GM18870 (cell line): ENCODE measurements at regions not wholly inside any gene's neighbourhood (a gene's known extent, or its start where the extent isn't known, plus 50 kb on each side); places are given as distances from the start of the nearest gene placed in this dataset.

Experiments used
- ATAC-seq: cut with Tn5 transposase; IDR thresholded peaks from one replicate; pipeline ENCODE4 v1.9.1; 2021; ENCODE audit warnings: moderate library complexity; ENCODE audit not compliant: unreplicated experiment

DNA sequence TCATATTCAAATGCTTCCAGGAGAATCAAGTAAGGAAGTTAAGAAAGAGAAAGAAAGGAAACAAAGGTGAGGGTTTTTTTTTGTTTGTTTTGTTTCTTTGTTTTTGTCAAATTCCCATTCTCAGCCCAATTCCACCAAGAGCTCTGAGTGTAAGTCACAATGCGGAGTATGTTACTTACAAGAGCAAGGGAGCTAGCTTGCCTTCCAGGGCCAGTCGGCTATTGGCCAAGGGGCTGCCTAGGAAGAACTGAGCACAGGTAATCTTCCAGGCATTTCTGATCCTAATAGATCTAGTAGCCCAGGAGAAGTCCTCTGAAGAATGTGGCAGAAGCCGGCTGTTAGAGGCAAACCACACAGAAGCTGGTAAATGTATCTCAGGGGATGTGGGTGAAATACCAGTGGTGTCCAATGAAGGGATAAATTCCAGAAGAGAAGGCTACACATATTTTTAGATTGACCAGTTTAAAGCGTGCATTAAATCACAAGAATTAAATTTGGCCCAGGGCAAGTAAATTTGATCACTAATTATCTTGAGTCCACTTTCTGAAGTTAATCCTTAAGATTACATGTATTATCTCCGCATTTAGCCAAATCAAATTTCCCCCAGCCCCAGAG lies 239.6 kb upstream of the ADAMTS5 start:
- no peak for ATAC-seq

- no peak for ATAC-seq
Observed at GRCh38 chr21:27202301-27202700, 235.4 kb upstream of the ADAMTS5 start.

DNA sequence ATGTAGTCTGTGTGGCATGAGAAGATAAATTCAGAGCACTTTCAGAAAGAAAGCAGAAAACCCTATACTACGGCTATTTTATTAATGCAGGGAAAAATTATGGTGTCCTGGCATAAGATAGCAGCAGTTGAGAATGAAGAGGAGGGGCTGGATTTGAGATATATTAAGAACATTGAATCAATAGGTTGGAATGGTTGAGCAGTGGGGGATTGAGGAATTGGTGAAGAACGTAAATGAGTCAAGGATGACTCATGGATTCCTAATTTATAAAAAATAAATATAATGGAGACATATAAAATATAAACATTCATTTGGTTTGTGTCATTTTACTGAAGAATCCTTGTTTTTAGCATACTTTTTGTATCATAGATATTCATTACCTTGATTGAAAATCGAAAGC lies 234.3 kb upstream of the ADAMTS5 start:
- ATAC-seq = no peak

DNA sequence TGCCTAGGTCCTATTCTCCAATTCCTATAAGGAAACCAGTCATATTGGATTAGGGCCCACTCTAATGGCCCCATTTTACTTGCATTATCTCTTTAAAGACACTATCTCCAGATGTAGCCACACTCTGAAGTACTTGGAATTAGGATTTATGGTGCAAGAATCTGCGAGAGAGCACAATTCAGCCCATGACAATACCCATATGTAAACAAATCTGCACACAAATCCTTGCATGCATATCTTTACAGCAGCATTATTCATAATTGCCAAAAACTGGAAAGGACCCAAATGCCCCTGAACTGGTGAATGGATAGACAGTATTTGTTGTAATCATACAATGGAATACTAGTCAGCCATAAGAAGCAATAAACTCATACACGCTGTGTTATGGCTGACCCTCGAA lies 229.8 kb upstream of the ADAMTS5 start:
- ATAC-seq = no peak

DNA sequence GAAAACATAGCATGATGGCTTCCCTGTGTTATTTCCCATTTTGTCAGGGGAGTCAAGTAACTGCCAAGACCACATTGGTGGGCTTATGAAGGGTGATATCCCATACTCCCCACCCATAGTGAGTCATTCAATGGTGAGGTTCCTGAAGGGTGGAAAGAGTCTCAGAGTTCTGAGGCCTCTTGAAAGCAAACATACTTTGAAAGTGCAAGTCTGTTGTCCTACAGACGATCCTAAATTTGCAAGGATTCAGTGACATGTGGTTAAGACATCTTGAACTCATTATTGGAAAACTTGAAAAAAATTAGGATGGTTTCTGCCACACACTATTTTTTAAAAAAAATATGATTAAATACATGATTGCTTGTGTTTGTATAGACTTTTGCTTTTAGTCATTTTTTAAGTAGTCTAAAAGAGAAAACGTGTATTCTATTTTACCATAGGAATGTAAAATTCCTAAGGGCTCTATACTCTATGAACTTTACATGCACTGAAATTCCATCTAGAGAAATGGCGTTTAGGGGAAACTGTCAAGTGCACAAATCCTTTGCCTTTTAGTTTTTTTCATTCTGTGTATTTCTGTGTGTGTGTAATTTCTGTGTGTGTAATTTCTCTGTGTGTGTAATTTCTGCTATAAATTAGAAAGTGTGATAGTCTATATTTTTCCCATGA lies 225.5 kb upstream of the ADAMTS5 start:
- ATAC-seq = no peak

DNA sequence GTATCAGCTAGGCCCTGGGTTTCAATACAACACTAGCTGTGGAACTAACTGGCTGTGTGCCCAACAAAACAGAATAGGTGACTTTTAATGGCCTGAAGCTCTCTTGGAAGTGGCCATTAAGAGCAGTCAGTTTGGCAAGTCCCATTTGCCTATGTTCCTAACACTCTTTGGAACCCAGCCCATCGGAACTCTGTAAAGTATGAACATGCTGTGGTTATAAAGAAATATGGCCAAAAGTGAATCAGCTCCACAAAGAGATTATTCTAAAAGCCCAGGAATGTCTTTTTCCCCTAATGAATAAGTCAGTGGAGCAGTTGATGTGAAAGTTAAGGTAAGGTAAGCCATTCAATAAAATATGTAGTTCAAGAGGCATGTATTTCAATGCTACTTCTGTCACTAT lies 223.7 kb upstream of the ADAMTS5 start:
- ATAC-seq = no peak

DNA sequence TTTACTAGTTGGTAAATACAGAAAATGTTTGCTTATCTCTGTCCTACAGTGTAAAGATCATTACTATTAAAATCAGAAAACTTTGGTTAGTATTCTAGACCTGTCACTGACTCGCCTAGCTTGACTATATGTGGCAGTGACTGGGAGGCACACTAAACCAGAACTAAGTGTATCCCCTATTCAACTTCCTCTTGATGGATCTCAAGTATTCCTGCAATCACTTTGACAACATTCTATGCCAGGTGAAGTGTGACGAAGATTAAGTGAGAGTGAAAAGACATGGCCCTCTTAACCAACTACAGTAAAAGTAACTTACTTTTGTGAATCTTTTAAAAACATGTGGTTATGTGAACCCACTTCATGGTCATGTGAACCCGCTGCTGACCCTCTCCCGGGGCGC lies 223.0 kb upstream of the ADAMTS5 start:
- ATAC-seq = no peak

DNA sequence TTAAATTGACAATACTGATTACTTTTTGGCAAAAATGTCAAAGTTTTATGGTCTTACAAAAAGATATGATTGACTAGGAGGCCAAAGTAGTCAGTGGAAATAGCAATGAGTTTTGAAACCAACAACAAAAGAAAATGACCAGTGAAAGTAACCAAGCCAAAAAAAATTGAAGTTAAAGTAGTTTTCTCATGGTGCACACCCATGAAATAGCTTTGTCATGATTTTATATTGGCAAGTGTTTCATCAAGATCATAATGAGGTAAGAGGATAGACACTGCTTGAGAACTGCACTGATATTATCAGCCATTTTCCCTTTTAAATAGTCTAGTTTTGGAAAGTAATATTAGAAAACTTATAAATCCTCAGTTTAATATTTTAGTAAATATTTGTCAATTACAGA lies 206.2 kb upstream of the ADAMTS5 start:
- no peak for ATAC-seq

DNA sequence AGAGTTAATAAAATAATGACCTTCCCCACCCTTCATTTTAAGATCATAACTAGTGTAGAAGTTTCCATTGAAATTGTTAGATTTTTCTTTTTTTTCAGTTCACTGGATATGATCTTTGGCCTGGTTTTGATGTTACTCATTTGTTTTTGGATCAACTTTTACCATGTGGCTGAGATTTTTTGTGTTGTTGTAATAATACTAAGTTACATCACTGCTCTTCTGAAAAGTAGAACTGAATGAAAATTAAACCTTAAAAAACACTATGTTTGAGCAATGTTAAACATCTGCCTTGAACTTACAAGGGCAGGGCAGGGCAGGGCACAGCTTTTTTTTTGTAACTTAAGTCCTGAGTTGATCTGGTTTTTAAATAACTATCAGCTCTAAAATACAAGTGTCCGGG lies 204.8 kb upstream of the ADAMTS5 start:
- no peak for ATAC-seq

DNA sequence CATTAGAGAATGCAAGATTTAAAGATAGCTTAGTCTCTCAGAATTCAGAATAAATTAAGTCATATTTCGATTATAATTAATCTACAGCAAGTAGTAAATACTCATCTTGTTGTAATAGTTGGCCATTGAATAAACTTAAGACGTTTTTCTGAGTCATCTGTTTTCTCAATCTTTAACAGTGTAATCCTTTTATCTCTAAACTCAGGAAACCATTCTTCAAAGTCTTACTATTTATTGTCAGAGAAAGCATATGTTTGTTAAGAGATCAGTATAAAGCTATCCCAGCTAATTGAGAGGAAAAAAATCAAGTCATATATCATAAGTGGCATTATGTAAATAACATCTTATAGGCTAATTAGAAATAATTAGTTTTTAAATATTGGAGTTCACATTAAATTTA lies 201.2 kb upstream of the ADAMTS5 start:
- no peak for ATAC-seq

DNA sequence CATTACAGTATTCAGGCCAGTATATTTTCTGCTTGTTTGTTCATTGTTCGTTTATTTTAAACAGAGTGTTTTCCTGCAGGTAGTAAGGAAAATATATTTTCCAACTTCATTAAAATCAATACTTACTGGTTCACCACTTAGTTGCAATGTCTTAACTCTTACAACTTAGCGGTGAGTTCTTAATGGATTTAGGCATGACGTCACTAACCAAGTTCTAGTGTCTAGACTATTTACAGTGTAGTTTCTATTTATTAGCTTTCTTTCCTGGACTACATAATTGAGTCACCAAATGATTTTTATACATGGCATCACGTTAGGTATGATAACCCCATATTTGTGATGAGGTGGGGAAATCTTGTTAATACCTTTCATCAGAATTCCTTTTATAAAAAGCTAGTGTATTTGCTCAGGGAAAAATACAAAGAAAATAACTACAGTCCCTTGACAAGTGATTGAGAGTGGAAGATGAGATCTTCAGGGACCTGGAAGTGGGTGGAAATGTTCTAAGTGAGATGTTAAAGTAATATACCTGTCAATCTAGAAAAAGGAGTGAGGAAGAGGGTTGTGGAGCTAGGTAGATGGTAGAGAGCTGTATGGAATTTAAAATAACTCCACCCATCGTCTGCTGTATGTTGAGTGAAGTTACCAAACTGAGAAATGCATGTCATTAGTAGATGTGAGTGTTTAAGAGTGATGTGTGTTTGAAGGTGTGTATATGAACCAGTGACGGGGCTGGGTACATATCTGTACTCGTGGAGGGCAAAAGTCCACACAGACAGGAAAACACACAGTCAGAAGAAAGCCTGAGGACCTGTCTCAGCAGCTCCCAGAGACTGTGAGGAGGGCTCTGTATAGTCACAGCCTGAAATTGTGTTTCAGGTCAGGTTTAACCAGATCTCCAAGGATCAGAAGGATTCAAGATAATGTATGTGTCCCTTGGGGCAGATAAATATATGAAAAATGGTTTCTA lies 197.6 kb upstream of the ADAMTS5 start:
- ATAC-seq = no peak

GRCh38 chr21:27158967-27159366 lies 192.1 kb upstream of the ADAMTS5 start:
- no peak for ATAC-seq

GRCh38 chr21:27157097-27157496 lies 190.2 kb upstream of the ADAMTS5 start:
- ATAC-seq = no peak

- ATAC-seq = no peak
Observed at GRCh38 chr21:27156666-27157065, 189.8 kb upstream of the ADAMTS5 start.

- ATAC-seq = no peak
Observed at GRCh38 chr21:27155130-27155500, 188.2 kb upstream of the ADAMTS5 start.

GRCh38 chr21:27154451-27155129 lies 187.7 kb upstream of the ADAMTS5 start:
- ATAC-seq = no peak

DNA sequence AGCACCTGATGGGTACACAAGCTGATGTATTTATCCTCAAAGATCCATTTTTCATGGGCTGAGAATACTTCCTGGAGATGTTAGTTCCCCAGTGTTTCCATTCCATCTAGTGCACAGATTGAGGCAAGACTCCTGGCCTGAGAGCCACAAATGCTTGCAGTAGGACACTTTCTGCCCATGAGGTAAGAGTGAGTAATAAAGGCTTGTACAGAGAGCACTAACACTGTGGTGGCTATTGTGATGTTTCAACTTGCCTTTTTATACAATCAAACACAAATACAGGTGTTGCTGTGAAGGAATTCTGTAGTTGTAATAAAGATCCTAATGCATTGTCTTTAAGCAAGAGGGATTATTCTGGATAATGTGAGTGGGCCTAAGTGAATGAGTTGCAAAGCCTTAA lies 186.1 kb upstream of the ADAMTS5 start:
- ATAC-seq = no peak

GRCh38 chr21:27149034-27149433 lies 182.1 kb upstream of the ADAMTS5 start:
- no peak for ATAC-seq

- ATAC-seq = no peak
Observed at GRCh38 chr21:27146268-27146667, 179.4 kb upstream of the ADAMTS5 start.

- no peak for ATAC-seq
Observed at GRCh38 chr21:27145134-27145798, 178.4 kb upstream of the ADAMTS5 start.

DNA sequence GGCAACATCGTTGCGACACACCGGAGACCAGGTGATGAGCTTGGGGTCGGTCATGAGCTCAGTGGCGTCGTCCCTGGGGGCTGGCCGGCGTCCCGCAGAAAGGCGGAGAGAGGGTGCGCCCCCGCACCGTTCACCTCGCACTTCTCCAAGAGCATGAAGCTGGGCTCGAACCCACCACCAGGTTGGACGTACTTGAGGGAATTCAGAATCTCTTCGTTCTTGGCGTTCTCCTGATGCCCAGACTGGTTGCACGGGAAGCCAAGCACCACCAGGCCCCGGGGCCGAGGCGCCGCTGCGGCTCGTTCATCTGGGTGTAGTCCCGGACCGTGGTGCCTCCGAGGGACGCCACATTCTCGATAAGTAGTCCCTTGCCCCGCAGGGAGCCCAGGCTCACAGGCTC lies 176.6 kb upstream of the ADAMTS5 start:
- ATAC-seq = no peak
